Esophagus squamous epithelium (tissue), 5 donors: ENCODE measurements at regions not wholly inside any gene's neighbourhood (a gene's known extent, or its start where the extent isn't known, plus 50 kb on each side); places are given as distances from the start of the nearest gene placed in this dataset.

Source experiments
- DNase-seq: peaks from one replicate; lab custom pipeline; 2025; lab: John Stamatoyannopoulos, UW
- H3K27ac ChIP-seq, 4 donors: fragments of 200-600 bp; sonication (generic); one replicate each; pipeline ENCODE4 v1.5.1; 2016 to 2019; ENCODE audit warnings: mild to moderate bottlenecking in 1 of 4
- H3K27me3 ChIP-seq, 4 donors: fragments of 200-600 bp; sonication (generic); 1 replicate in 3 of 4; 2 replicates in 1 of 4; pipeline versions ENCODE4 v1.5.1 to v1.6.0; 2017 to 2021; ENCODE audit warnings: antibody characterized with exemption in 1 of 4
- H3K36me3 ChIP-seq, 3 donors: fragments of 200-600 bp; sonication (generic); one replicate each; pipeline ENCODE4 v1.5.1; 2016 to 2019
- H3K4me1 ChIP-seq, 3 donors: fragments of 200-600 bp; sonication (generic); one replicate each; pipeline ENCODE4 v1.5.1; 2017 to 2019
- H3K4me3 ChIP-seq, 4 donors: fragments of 200-600 bp; sonication (generic); 1 replicate in 3 of 4; 2 replicates in 1 of 4; pipeline ENCODE4 v1.5.1; 2016 to 2019; ENCODE audit warnings: mild to moderate bottlenecking in 2 of 4, moderate library complexity in 1 of 4
- H3K9me3 ChIP-seq, 3 donors: fragments of 200-600 bp; sonication (generic); one replicate each; pipeline ENCODE4 v1.5.1; 2016 to 2019
- CTCF ChIP-seq, 6 experiments: fragments of 450-650 bp in 4 of 6; fragments of 200-600 bp in 2 of 6; sonication (generic) in 2 of 6; IDR thresholded peaks; one replicate each; pipeline ENCODE4 v1.5.1; 2016 to 2019; ENCODE audit warnings: antibody characterized with exemption in 6 of 6, mild to moderate bottlenecking in 4 of 6, moderate library complexity in 4 of 6
- POLR2A ChIP-seq, 4 donors: fragments of 450-650 bp; IDR thresholded peaks; one replicate each; pipeline ENCODE4 v1.6.1; 2017; ENCODE audit warnings: antibody characterized with exemption in 4 of 4, mild to moderate bottlenecking in 4 of 4, moderate library complexity in 3 of 4
- WGBS, 2 donors: methylation state at CpG; one replicate each; pipeline ENCODE4 v1.1.5; 2018; 5-methylcytosine and 5-hydroxymethylcytosine counted together
- intact Hi-C: fragments of 100-400 bp; cut with DNase I; formaldehyde crosslinking; loops from one replicate; pipeline ENCODE4 v1.15.0; 2022
- donor health status: DM: yes; HTN: yes; CAD: no.

DNA sequence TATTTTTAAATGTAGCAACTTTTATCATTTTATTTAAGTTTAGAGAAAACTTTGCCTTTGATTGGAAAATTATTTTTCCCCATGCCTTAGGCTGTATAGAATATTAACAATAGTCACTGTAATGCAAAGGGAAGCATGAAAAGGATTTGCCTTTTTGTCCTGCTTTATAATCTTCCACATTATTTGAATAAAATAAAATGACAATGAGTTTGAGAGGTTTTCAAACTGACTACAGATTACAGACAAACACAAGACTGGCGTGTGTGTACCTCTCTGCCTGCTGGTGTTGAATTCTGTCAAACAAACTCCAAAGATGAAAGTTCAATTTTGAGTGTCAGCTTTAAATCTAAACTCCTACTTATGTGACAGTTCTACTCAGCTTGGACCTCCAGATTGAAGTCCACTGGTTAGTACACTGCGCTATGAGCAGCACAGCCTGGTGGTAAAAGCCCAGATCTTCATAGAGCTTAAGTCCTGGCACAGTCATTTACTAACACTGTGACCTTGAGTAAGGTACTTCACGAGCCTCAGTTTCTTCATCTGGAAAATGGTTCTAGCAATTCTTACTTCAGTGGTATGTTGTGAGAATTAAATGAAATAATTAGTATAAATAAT lies 98.3 kb upstream of the CPNE8 start:
- Histone ChIP-seq H3K9me3 (no peaks in the 10 kb centered on the region), H3K36me3 (no peaks in the 10 kb centered on the region), H3K27me3 (no peaks in the 10 kb centered on the region), H3K4me3 (no peak overlapping the region), H3K4me1 (no peaks in the 10 kb centered on the region), H3K27ac (no peak overlapping the region)
- 69 to 74% methylated on average over 3 of the region's 3 CpGs for WGBS, 2 donors
- intact Hi-C loops = no loop called here
- no peak for DNase-seq
- TF ChIP-seq POLR2A (IDR thresholded peaks at IDR 0.05) = no peak
- no peak for TF ChIP-seq CTCF (IDR thresholded peaks at IDR 0.05)

DNA sequence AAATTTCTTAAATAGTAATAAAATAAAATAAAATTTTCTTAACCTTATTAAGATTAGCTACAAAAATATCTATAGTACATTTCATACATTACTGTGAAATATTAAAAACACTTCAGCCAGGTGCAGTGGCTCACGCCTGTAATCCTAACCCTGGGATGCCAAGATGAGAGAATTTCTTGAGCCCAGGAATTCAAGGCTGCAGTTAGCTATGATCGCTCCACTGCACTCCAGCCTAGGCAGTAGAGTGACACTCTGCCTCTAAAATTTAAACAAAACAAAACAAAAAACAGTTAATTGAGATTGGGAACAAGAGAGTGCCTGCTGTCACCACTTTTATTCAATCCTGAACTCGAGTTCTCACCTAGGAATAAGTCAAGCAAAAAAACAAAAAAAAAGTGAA lies 95.0 kb upstream of the CPNE8 start:
- no peak for TF ChIP-seq POLR2A (IDR thresholded peaks at IDR 0.05)
- no peak for TF ChIP-seq CTCF (IDR thresholded peaks at IDR 0.05)
- no peaks in the 10 kb centered on the region for H3K4me1 ChIP-seq
- no peaks in the 10 kb centered on the region for H3K36me3 ChIP-seq
- H3K4me3 ChIP-seq = no peak overlapping the region
- no peak overlapping the region for H3K27ac ChIP-seq
- intact Hi-C loops = no loop called here
- no peaks in the 10 kb centered on the region for H3K9me3 ChIP-seq
- 67 to 74% methylated on average over 3 of the region's 3 CpGs for WGBS, 2 donors
- DNase-seq = no peak
- no peaks in the 10 kb centered on the region for H3K27me3 ChIP-seq

DNA sequence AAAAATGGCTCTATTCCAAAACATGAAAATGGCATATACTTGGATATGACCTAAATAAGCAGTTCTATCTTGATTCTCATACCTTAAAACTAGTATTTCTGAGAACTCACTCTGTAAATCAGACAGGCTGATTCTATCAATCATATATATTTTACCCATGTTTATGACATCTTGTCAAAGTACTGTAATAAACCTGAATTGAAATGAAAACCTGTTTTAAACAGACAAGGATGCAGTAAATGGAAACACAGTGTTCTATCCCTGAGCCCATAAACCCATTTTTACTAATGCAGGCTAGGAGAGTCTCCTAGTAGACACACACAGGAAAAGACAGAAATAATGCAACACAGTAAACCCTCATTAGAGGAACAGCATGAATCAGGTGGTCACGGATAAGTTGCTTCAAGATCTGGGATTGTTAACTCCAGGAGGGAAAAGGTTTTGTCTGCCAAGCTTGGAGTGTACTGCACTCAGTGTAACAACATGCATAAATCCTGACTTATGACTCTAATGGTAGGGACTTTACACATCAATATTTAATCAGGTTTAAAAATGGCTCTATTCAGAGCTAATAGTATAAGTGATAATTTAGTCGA lies 93.6 kb upstream of the CPNE8 start:
- Histone ChIP-seq H3K36me3 (no peaks in the 10 kb centered on the region), H3K27ac (no peak overlapping the region), H3K9me3 (no peaks in the 10 kb centered on the region), H3K4me1 (no peaks in the 10 kb centered on the region), H3K4me3 (no peak overlapping the region), H3K27me3 (no peaks in the 10 kb centered on the region)
- no peak for TF ChIP-seq CTCF (IDR thresholded peaks at IDR 0.05)
- TF ChIP-seq POLR2A (IDR thresholded peaks at IDR 0.05) = no peak
- intact Hi-C loops = no loop called here
- DNase-seq = no peak
- 75 to 82% methylated on average over 2 of the region's 2 CpGs for WGBS, 2 donors

- intact Hi-C loops = no loop called here
- Histone ChIP-seq H3K4me3 (no peak overlapping the region), H3K9me3 (no peaks in the 10 kb centered on the region), H3K4me1 (no peaks in the 10 kb centered on the region), H3K36me3 (no peaks in the 10 kb centered on the region), H3K27me3 (no peaks in the 10 kb centered on the region), H3K27ac (no peak overlapping the region)
- 68 to 82% methylated on average over 3 of the region's 3 CpGs for WGBS, 2 donors
- TF ChIP-seq CTCF (IDR thresholded peaks at IDR 0.05) = no peak
- TF ChIP-seq POLR2A (IDR thresholded peaks at IDR 0.05) = no peak
- DNase-seq = no peak
Observed at GRCh38 chr12:38995249-38995648, 89.9 kb upstream of the CPNE8 start.

GRCh38 chr12:38985961-38986360 lies 80.6 kb upstream of the CPNE8 start:
- intact Hi-C loops = no loop called here
- Histone ChIP-seq H3K27ac (no peak overlapping the region), H3K4me1 (no peaks in the 10 kb centered on the region), H3K4me3 (no peak overlapping the region), H3K36me3 (no peaks in the 10 kb centered on the region), H3K9me3 (peaks cover 0 to 7% (median 7%) of the 10 kb centered on the region in 3 donors), H3K27me3 (no peaks in the 10 kb centered on the region)
- no peak for DNase-seq
- 79 to 81% methylated on average over 1 of the region's 1 CpG for WGBS, 2 donors
- TF ChIP-seq POLR2A (IDR thresholded peaks at IDR 0.05) (no peak), CTCF (IDR thresholded peaks at IDR 0.05) (no peak)
